Prostate gland (tissue), 2 donors: ENCODE measurements at regions not wholly inside any gene's neighbourhood (a gene's known extent, or its start where the extent isn't known, plus 50 kb on each side); places are given as distances from the start of the nearest gene placed in this dataset.
A peak's percentile ranks its signal among the peaks of the same experiment; 100 is the strongest.

Experiments
- DNase-seq: peaks from one replicate; pipeline ENCODE4 v3.0.0-alpha.2; 2019; ENCODE audit warnings: low spot score
- H3K27ac ChIP-seq, 2 donors: fragments of 200-600 bp; sonication (generic); 2 replicates each; pipeline ENCODE4 v1.5.1; 2017 to 2019
- H3K27me3 ChIP-seq: fragments of 200-600 bp; sonication (generic); replicated peaks from 2 replicates; pipeline ENCODE4 v1.5.1; 2019; ENCODE audit not compliant: insufficient read depth
- H3K36me3 ChIP-seq, 2 donors: fragments of 200-600 bp; sonication (generic); 1 replicate in 1 of 2; 2 replicates in 1 of 2; pipeline versions ENCODE4 v1.5.1 to v1.8.1; 2017 to 2019
- H3K4me1 ChIP-seq: fragments of 200-600 bp; sonication (generic); replicated peaks from 2 replicates; pipeline ENCODE4 v1.5.1; 2019
- H3K4me3 ChIP-seq, 2 donors: fragments of 200-600 bp; sonication (generic); 2 replicates each; pipeline ENCODE4 v1.5.1; 2017 to 2019
- H3K9me3 ChIP-seq: fragments of 200-600 bp; sonication (generic); 2 replicates; pipeline ENCODE4 v1.5.1; 2017
- CTCF ChIP-seq, 4 experiments: fragments of 200-600 bp in 2 of 4; fragments of 450-650 bp in 2 of 4; sonication (generic) in 2 of 4; IDR thresholded peaks; 1 replicate in 3 of 4; 2 replicates in 1 of 4; pipeline ENCODE4 v1.5.1; 2016 to 2019; ENCODE audit warnings: antibody characterized with exemption in 4 of 4, mild to moderate bottlenecking in 2 of 4, moderate library complexity in 2 of 4
- POLR2A ChIP-seq: fragments of 450-650 bp; IDR thresholded peaks from one replicate; pipeline ENCODE4 v1.6.1; 2016; ENCODE audit warnings: antibody characterized with exemption, mild to moderate bottlenecking
- POLR2AphosphoS5 ChIP-seq: sonication (generic); formaldehyde crosslinking; IDR thresholded peaks from one replicate; pipeline ENCODE4 v1.6.1; 2017; ENCODE audit warnings: antibody characterized with exemption
- WGBS: methylation state at CpG from one replicate; pipeline ENCODE4 v1.1.5; 2018; 5-methylcytosine and 5-hydroxymethylcytosine counted together
- intact Hi-C: fragments of 100-400 bp; cut with DNase I; formaldehyde crosslinking; loops from one replicate; pipeline ENCODE4 v1.14.2; 2022

- Histone ChIP-seq H3K4me3 (no peak overlapping the region), H3K36me3 (no peaks in the 10 kb centered on the region), H3K9me3 (no peaks in the 10 kb centered on the region), H3K27me3 (no peaks in the 10 kb centered on the region), H3K27ac (no peak overlapping the region), H3K4me1 (no peaks in the 10 kb centered on the region)
- intact Hi-C loops, result no loop called here
- TF ChIP-seq CTCF (IDR thresholded peaks at IDR 0.05) (no peak), POLR2AphosphoS5 (peak; percentile 24), POLR2A (no peak)
- WGBS, result 56% methylated on average over 16 of the region's 16 CpGs
- DNase-seq, result peak; percentile 36
Measured at GRCh38 chr20:10793766-10794165, 120.0 kb upstream of the JAG1 start.

DNA sequence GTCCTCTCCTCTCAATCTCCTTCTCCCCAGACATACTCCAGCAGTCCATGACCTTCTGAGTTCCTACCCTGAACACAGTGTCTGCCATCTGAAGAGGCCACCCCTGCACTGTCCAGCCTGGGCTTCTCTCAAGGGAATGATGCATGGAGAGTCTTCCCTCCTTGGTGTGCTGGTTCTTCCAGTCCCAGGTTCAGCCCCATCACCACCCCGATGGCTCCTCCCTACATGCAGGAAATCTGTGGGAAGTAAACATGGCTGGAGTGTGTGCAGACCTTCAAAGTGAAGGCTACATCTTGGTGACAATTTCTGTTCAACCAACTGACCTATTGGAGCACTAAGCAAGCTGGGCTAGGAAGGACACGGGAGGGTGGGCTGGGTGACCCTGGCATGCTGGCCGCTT lies 121.0 kb upstream of the JAG1 start:
- TF ChIP-seq POLR2A, result no peak
- no peak for TF ChIP-seq POLR2AphosphoS5
- TF ChIP-seq CTCF (IDR thresholded peaks at IDR 0.05), result no peak
- H3K27ac ChIP-seq, result no peak overlapping the region
- no peaks in the 10 kb centered on the region for H3K4me1 ChIP-seq
- no peak for DNase-seq
- intact Hi-C loops, result no loop called here
- no peaks in the 10 kb centered on the region for H3K9me3 ChIP-seq
- H3K27me3 ChIP-seq, result no peaks in the 10 kb centered on the region
- 97% methylated on average over 3 of the region's 3 CpGs for WGBS
- H3K4me3 ChIP-seq, result no peak overlapping the region
- H3K36me3 ChIP-seq, result no peaks in the 10 kb centered on the region

- no peak for TF ChIP-seq CTCF (IDR thresholded peaks at IDR 0.05)
- no peak for TF ChIP-seq POLR2AphosphoS5
- no peaks in the 10 kb centered on the region for H3K27me3 ChIP-seq
- no peak overlapping the region for H3K27ac ChIP-seq
- no peaks in the 10 kb centered on the region for H3K4me1 ChIP-seq
- no peaks in the 10 kb centered on the region for H3K9me3 ChIP-seq
- no peak for DNase-seq
- intact Hi-C loops, result no loop called here
- no peaks in the 10 kb centered on the region for H3K36me3 ChIP-seq
- WGBS, result 71% methylated on average over 11 of the region's 11 CpGs
- no peak overlapping the region for H3K4me3 ChIP-seq
Measured at GRCh38 chr20:10795286-10796026, 121.7 kb upstream of the JAG1 start.

- H3K9me3 ChIP-seq, result no peaks in the 10 kb centered on the region
- TF ChIP-seq POLR2AphosphoS5 (no peak), CTCF (IDR thresholded peaks at IDR 0.05) (no peak), POLR2A (no peak)
- no peaks in the 10 kb centered on the region for H3K27me3 ChIP-seq
- H3K36me3 ChIP-seq, result no peaks in the 10 kb centered on the region
- intact Hi-C loops, result no loop called here
- WGBS, result 80% methylated on average over 3 of the region's 3 CpGs
- DNase-seq, result no peak
- H3K4me3 ChIP-seq, result no peak overlapping the region
- no peak overlapping the region for H3K27ac ChIP-seq
- H3K4me1 ChIP-seq, result no peaks in the 10 kb centered on the region
Measured at GRCh38 chr20:10798811-10799210, 125.0 kb upstream of the JAG1 start.

DNA sequence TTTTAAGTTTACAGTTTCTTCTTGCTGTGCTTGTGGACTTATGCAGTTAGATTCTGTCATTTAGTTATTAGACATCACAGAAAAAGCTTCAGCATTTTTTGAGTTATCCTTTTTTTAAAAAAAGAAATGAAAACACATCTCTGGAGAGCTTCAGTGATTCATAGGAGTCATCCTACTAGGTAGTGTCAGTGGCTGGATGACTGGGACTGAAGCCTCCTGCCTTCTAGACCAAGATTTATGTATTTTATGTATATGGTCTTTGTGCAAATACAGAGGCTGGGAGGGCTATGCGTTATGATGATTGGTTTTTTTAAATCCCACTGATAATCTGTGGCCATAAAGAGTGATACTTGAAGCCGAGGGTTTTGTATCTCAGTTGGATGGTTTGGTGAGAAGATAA lies 125.9 kb upstream of the JAG1 start:
- H3K27me3 ChIP-seq, result no peaks in the 10 kb centered on the region
- WGBS, result 86% methylated on average over 2 of the region's 2 CpGs
- H3K4me3 ChIP-seq, result no peak overlapping the region
- intact Hi-C loops, result no loop called here
- DNase-seq, result no peak
- H3K4me1 ChIP-seq, result no peaks in the 10 kb centered on the region
- no peaks in the 10 kb centered on the region for H3K36me3 ChIP-seq
- TF ChIP-seq POLR2A (no peak), POLR2AphosphoS5 (no peak)
- H3K27ac ChIP-seq, result no peak overlapping the region
- no peaks in the 10 kb centered on the region for H3K9me3 ChIP-seq
